ENCODE measurements at regions not wholly inside any gene's neighbourhood (a gene's known extent, or its start where the extent isn't known, plus 50 kb on each side); places are given as distances from the start of the nearest gene placed in this dataset.

DNA sequence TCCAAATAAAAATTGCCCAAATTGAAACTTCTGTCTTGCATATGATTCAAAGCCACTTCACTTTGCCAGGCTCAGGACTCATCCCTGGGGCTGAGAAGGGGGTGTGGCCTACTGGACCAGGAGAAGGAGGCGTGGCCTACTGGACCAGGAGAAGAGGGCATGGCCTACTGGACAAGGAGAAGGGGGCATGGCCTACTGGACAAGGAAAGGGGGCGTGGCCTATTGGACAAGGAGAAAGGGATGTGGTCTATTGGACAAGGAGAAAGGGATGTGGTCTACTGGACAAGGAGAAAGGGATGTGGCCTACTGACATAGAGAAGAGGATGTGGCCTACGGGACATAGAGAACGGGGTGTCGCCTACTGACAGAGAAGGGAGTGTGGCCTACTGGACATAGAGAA lies 405.3 kb downstream of the RRAGC start:
- DNase-seq = no peak

DNA sequence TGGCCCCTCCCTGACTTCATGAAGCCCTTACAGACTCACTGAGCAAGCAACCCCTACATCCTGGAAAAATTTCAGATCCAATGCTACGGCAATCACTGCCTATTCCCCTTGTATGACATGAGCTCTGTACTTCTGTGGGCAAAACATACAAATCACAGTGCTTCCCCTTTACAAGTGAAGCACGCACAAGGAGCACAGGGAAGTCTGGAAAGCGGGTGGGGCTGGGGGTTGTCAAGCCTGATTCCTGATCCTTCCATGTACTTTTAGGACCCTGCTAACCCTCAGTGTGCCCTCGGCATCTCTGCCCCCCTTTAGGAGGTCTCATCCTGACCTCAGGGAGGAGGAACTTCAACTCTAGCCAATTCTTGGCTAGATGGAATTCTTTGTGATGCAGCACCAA lies 405.7 kb upstream of the POU3F1 start:
- DNase-seq = no peak

DNA sequence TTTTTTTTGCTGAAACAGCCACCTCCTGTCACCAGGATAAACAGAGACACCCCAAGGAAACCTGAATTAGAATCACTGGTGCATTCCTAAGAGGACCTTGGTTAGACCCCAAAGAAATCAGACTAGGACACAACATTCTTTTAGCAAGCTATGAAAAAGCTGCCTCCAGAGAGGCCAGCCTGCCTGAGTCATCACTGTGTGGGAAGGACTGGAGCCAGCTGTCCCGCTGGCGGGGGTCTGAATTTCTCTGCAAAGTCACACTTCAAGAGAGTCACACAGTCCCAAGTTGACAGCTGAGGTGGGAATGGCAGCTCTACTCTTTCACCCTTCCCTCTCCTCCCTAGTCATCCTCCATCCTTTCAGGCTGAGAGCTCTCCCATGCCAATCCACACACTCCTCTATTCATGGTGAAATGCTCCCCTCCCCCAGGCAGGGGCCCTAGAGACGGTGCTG lies 405.0 kb upstream of the POU3F1 start:
- no peak for DNase-seq

DNA sequence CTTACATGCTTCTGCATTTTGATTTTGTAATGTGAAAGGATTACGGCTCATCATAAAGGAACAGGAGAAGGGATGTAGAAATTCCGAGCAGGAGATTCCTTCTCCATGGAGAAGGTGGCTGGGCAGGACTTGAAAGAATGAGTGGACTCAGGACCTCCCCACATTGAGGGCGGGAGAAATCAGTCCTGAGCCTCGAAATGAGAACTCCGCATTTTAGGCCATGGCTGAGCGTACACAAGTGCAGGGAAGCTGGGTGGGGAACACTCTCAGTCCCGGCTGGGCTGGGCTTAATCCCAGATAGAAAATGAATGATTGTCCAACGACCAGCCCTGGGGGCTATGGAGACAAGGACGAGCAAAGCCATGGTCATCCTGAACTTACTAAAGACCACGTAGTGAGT lies 402.3 kb upstream of the POU3F1 start:
- no peak for DNase-seq

DNA sequence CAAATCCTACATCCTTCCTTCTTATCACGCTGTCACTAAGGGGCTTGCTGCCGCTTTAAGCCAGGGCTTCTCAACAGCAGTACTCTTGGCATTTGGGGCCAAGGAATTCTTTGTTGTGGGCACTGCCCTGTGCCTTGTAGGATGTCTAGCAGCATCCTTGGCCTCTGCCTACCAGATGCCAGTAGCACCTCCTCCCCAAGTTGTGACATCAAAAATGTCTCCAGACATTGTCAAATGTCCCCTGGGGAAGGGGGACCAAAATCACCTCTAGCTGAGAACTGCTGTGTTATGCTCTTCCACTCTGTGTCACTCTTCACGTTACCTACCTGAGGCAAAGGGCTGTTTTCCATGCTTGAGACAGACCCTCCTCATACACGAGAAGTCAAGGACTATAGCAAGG lies 400.3 kb upstream of the POU3F1 start:
- DNase-seq = no peak

DNA sequence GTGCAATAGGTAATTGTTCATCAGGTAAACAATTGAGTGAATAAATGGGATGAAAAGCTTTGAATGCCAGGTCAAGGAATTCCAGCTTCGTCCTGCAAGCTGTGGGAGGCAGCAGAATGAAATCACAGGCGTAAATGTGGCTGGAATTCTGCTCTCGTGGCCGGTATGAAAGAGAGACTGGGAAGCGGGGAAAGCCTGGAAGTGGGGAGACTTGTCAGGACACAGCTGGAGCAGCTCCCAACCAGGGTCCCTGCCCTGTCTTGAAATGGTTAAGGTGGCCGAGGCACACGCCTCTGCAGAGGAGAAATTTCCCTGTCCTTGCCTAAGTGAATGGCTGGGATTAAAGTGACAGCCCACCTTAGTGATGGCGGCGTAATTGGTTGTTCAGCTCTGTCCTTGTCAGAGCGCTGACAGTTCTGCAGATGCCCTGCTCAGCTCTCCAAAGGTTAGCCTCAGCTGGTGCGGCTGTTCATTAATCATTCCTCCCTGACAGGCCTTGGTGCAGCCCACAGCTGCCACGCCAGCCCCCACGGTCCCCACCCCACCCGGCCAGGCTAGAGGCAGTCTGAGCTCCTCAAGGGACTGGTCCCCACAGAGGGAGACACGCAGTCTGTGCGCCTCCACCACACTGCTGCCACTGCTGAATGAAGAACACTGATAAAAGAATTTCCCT lies 398.3 kb upstream of the POU3F1 start:
- no peak for DNase-seq

DNA sequence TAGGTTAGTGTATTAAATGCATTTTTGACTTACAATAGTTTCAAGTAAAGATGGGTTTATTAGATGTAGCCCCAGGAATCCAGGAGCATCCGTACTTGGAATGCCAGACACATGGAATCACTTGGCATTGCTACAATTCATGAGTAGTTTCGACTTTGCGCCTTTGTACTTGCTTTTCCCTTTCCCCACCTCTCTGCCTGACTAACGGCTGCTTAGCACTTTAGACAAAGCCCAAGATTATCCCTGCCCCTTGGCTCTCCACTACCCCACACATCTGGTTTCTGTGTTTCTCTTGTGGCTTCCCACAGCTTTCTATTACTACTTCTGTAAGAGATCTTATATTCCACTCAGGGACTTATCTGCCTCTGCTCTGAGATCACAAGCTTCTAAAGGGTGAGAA lies 397.7 kb upstream of the POU3F1 start:
- no peak for DNase-seq

DNA sequence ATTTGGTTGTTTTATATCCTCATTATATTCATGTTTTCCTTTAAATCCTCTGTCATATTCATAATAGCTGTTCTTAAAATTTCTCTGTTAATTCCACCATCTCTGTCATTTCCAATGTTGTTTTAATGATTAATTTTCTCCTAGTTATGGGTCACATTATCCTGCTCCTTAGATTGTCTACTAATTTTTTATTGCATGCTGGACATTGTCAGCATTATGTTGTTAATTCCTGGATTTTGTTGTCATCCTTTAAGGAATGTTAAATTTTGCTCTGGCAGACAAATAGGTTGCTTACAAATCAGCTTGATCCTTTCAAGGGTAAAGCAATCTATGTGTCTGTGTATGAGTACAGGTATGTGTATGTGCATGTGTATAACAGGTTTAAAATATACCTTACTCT lies 393.8 kb upstream of the POU3F1 start:
- DNase-seq = no peak

DNA sequence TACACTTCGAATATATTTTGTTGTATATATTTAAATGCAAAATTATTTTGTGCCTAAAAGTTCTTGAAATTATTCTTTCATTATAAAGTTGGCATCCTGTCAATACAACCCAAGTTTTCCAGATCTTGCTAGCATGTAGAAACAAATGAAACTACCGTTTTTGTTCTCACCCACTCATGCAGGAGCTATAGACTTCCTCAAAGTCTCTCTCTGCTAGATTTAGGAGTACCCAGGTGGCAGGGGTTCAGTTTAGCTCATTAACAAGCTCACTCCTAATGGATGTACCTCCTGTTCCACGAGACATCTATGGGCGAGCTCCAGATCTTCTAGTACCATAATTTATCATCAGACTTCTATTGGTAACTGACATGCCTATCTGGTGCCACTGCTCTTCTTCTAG lies 390.2 kb upstream of the POU3F1 start:
- no peak for DNase-seq

DNA sequence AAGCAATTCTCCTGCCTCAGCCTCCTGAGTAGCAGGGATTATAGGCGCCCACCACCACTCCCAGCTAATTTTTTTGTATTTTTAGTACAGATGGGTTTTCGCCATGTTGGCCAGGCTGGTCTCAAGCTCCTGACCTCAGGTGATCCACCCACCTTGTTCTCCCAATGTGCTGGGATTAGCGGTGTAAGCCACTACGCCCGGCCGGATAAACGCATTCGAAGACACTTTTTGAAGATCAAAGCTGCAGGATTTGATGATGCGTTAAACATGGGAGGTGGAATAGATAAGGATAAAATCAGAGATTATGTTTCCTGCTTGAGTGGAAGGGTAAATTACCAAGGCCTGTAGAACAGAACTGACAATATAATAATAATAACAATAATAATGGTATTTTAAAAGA lies 389.4 kb upstream of the POU3F1 start:
- no peak for DNase-seq

DNA sequence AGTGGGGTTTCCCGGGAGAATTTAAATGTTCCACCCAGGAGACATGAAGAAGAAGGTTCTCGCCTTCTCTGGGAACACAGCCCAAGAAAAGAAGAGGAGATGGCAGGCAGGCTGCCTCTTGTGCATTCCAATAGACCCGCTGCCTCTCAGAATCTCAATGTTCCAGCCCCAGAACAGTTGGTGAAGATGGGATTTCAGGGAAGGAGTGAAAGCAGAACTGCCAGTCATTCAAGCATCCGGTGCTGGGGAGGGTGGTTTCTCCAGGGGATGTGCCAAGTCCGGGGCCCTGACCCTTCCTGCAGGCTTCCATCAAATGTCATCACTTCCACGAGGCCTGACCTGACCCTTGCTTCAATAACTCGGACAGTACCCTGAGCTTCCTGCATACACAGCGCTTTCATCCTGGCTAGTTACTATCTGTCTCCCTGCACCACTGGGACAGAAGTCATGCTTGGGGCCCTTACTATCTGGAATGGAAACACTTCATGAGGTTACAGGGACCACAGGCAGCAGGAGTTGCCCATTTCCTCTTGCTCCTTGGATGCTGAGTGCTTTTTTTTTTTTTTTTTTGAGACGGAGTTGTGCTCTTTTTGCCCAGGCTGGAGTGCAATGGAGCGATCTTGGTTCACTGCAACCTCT lies 386.6 kb upstream of the POU3F1 start:
- DNase-seq = no peak

DNA sequence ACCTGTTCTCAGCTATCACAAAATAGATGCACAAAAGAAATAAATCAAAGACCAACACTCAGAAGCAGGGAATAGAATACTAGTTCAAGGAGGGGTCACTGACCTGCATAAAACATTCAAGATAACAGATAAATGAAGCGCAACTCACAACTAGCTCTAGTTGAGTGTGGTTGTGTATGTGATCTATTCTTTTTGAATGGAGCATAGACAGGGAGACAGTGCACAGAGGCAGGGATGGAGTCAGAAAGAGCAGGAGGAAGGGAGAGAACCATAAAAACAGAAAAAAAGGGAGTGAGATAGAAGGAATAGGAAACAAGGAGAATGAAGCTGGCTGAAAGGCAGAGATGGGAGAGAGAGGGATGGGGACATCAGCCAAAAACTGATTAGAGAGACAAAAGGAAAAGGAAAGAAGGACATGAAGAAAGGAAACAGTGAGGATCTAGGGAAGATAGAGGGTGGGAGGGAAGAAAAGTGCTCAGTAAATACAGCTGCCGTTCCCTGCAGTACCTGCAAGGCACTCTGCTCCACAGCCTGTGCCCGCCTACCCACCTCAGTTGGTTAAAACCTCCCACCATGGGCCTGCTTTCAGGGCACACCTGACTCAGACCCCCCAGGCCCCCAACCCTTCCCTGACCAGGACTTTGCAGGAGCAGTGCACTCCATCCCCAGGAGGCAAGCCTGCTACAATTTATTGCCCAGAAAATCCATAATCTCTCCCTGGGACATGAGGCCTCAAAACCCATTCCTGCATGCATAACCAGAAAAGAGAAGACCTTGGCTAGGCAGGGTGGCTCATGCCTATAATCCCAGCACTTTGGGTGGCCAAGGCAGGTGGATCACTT lies 385.2 kb upstream of the POU3F1 start:
- no peak for DNase-seq

DNA sequence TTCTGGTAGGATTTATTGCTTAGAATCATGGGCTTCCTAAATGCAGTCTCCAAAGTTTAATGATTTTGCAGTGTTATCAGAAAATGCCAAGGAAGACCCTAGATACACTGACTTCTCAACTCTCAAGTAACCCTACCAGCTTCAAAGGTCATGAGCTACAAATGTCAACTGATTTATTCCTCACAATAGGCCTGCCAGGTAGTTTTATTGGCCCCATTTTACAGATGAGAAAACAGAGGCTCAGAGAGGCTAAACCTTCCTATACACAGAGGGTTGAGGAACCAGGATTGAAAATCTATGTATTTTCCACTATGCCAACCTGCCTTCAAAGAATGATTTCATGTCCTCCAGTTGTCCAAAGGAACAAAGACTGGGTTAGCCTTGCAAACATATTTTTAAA lies 384.4 kb upstream of the POU3F1 start:
- DNase-seq = no peak

DNA sequence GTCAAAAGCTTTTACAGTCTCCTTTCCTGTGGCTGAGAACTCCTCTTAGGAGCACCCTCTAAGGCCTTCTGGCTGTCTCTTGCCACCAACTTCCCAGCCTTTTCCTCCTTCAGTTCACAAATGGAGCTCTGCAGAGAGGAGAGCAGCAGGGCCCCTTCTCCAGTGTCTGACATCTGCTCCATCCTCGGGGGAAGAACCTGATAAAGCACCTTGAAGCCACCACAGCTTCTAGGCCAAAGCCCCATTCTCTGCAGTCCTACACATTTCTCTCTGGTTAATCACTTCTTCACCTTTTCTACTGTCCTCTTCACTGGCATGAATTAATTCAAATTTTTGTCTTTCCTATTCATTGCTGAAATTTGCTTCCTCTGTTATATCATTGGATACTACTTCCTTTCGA lies 378.1 kb upstream of the POU3F1 start:
- no peak for DNase-seq

DNA sequence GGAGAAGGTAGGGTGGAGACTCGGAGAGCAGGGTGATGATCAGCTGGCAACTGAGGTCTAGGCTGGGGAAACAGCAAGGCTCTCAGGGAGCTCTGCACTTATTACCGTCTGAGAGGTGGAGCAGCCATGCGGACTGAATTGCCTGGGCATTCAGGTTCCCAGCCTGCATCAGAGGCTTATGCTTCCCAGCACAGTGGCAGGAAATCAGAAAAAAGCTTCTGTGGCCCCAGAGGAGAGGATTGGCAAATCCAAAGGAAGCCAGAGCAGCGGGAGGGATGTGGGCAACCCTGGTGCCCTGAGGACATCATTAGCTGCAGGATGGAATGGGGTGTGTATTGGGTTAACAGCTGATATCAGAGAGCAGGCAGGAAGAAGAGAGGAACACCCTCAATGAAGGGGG lies 374.1 kb upstream of the POU3F1 start:
- DNase-seq = no peak

DNA sequence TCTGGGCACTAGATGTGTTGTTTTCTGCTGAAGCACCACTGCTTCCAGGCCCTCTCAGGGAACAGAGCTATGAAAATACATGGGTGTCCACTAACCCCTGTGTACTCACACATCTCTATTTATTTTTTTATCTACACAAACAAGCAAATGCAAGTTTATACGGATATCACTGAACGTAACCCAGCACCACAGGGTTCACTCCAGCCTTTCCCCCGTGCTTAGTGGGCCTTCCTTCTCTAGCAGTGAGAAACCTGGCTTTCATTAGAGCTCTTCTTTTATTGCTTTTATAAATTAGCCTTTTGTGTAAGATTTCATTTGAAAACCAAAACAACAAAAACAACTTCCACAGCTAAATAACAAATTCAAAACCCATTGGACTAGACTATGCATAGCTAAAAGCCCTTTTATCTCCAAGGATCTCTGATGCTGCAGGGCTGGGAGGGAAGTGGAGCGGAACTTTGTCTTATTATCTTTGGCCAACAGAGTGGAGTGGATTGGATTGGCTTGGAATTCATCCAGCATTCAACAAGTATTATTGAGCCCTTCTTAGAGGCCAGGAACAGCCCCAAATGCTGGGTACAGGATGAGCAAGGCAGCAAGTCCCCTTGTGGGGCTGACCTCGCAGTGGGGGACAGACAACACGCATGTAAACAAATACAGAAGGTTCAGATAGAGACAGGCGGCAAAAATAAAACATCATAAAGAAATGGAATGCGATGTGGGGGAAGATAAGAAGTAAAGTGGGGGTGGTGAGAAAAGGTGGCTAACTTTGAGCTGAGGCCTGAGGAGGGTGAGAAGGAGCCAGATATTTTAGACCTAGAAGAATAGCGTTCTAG lies 371.8 kb upstream of the POU3F1 start:
- no peak for DNase-seq

DNA sequence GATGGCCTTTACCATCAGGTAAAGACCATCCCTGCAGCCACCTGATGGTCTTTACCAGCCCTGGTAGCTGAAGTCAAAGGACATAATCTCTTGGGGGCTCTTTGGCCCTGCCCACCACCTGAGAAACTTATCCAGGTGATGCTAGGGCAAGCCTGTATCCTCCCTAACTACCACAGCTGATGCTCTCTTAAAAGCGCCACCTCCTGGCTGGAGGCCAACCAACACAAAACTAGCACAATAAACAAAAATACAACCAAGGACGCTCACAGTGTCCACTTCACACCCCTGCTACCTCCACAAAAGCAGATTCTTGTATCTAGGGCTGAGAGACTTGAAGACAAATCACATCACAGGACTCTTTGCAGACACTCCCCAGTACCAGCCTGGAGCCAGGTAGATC lies 357.1 kb upstream of the POU3F1 start:
- DNase-seq = no peak

DNA sequence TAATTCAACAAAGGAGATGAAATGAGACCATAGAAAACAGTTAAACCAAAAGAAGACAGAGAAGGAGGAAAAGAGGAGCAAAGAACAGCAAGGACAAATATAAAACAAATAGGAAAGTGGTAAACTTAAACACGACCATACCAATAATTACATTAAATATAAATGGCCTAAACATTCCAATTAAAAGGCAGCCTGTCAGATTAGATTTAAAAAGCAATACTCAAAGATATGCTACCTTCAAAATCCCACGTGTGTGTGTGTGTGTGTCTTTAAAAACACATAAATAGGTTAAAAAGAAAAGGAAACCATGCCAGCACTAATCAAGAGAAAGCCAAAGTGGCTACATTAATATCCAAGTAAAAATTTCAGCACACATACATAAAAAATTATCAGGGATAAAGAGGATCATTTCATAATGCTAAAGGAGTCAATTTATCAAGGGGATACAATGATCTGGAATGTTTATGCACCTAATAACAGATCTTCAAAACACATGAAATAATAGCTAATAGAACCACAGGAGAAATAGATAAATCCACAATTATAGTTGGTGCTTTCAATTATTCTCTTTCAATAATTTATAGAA lies 355.7 kb upstream of the POU3F1 start:
- DNase-seq = no peak

DNA sequence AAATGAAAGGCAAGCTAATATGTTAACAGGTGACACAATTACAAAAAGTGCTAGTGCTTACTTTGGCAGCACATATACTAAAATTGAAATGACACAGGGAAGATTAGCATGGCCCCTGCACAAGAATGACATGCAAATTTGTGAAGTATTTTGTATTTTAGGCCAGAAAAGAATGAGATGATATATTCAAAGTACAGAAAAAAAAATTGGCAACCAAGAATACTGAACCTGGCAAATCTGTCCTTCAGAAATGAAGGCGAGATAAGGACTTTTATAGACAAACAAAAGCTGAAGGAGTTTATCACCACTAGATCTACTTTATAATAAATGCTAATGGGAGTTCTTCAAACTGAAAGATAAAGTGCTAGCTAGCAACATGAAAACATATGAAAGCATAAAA lies 350.0 kb upstream of the POU3F1 start:
- no peak for DNase-seq

DNA sequence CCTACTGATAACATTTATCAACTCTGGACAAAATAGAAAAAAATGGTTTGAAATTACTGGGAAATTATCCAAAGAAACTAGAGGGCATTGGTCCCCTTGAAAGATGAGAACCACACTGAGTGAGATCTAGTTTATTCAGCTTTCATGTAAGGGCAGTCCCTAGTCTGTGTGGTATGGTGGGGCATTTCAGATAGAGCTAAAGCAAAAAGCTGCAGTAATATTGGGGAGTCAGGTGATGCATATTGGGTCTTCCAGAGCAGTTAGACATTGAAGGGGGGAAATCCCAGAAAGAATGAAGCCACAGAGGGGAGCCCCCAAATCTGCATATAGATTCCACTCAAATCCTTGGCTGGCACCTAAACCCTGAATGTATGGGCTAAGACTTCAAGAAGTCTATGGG lies 347.7 kb upstream of the POU3F1 start:
- no peak for DNase-seq

DNA sequence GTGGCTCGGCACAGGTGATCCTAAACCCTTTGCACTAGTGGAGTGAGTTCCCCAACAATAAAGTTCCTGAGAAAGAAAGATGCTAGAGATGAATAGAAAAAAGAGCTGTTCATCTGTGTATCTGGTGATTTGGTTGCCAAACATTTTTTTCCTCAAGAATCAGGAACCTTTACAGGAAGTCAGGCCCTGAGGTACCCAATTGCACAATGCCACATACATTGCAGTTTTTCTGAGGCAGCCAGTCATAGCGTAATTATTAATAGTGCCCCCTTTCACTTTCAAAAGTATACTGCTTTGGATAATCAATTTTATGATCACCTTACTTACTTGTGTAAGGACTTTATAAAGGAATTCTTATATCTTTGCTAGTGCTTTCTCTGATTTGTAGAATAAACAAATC lies 346.3 kb upstream of the POU3F1 start:
- DNase-seq = no peak

DNA sequence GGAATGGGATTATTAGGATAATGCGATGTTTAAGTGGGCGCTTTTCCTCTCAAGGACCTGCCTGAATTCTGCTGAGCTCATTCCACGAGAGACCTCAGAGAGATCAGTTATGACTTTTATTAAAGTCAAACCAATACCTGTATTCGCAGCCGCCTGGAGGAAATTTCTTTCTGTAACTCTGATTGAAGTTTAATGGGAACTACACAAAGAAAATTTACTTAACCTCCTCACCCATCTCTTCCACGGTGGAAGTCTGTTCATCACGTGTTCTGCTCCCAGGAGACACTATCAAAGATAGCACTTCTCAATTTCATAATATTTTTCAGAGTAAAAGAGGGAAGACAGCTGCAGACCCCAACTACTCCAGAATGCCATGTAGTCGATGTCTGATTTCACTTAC lies 334.7 kb upstream of the POU3F1 start:
- DNase-seq = no peak

DNA sequence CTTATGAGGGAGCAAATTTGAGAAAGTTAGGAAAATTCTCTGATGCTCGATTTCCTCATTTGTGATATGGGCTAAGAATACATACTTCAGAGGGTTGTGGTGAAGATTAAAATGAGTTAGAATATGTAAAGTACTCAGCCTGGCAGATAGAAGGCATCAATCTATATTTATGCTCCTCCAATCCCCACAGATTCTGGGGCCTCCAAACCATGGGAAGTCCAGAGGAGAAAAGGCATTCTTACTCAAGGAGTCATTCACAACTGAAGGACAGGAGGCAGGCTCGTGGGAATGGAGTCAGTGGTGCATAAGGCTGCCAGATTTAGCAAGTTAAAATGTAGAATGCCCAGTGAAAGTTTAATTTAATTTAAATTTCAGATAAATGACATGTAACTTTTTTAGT lies 330.0 kb upstream of the POU3F1 start:
- DNase-seq = no peak
